GM12878 (cell line): ENCODE measurements at regions not wholly inside any gene's neighbourhood (a gene's known extent, or its start where the extent isn't known, plus 50 kb on each side); places are given as distances from the start of the nearest gene placed in this dataset.

ENCODE experiments used
- CBX3 ChIP-seq: fragments of 200-600 bp; sonication (generic); IDR thresholded peaks from 2 replicates; pipeline ENCODE4 v1.6.1; 2016; ENCODE audit warnings: low read depth, borderline replicate concordance
- CHD4 ChIP-seq: fragments of 200-600 bp; sonication (generic); IDR thresholded peaks from 2 replicates; pipeline ENCODE4 v1.6.1; 2016; ENCODE audit warnings: mild to moderate bottlenecking
- DPF2 ChIP-seq: fragments of 450-650 bp; IDR thresholded peaks from 2 replicates; pipeline ENCODE4 v1.6.1; 2017; ENCODE audit warnings: mild to moderate bottlenecking
- EP300 ChIP-seq, 2 experiments: fragments of 150-350 bp in 1 of 2; IDR thresholded peaks; 2 replicates each; pipeline ENCODE4 v1.6.1; 2011 to 2012; ENCODE audit warnings: low read depth in 2 of 2, low read length in 2 of 2, borderline replicate concordance in 1 of 2, improper control_type of control experiment in 1 of 2, inconsistent platforms in 1 of 2; ENCODE audit not compliant: control insufficient read depth in 1 of 2
- GABPA ChIP-seq: IDR thresholded peaks from 2 replicates; pipeline ENCODE4 v1.6.1; 2014; ENCODE audit warnings: antibody characterized with exemption, low read depth, mild to moderate bottlenecking, inconsistent platforms
- MXI1 ChIP-seq: fragments of 150-350 bp; IDR thresholded peaks from 2 replicates; pipeline ENCODE4 v1.6.1; 2011; ENCODE audit warnings: low read depth, mild to moderate bottlenecking, inconsistent platforms, low read length, improper control_type of control experiment
- POLR2A ChIP-seq: IDR thresholded peaks from 2 replicates; pipeline ENCODE4 v1.6.1; 2011; ENCODE audit warnings: low read depth, mild to moderate bottlenecking, low read length
- SIN3A ChIP-seq: IDR thresholded peaks from 2 replicates; pipeline ENCODE4 v1.6.1; 2012; ENCODE audit warnings: low read depth, low read length, improper control_type of control experiment
- SP1 ChIP-seq: IDR thresholded peaks from one replicate; pipeline ENCODE4 v1.6.1; 2011; ENCODE audit warnings: low read depth, low read length
- TAF1 ChIP-seq: IDR thresholded peaks from 2 replicates; pipeline ENCODE4 v1.6.1; 2011; ENCODE audit warnings: mild to moderate bottlenecking, low read depth, low read length, borderline replicate concordance
- TF ChIP-seq, protein P1 (sequence below): fragments of 450-650 bp; IDR thresholded peaks from 2 replicates; pipeline ENCODE4 v1.6.1; 2017; ENCODE audit warnings: antibody characterized with exemption, mild to moderate bottlenecking, moderate library complexity
- TF ChIP-seq, protein P2 (sequence below), 3 experiments: IDR thresholded peaks in 2 of 3; conservative IDR thresholded peaks in 1 of 3; 2 replicates each; pipeline ENCODE4 v1.5.1; 2011; ENCODE audit warnings: low read depth in 3 of 3, low read length in 3 of 3, mild to moderate bottlenecking in 3 of 3, control low read depth in 2 of 3, moderate library complexity in 2 of 3, inconsistent platforms in 1 of 3, mixed read lengths in 1 of 3; ENCODE audit not compliant: control insufficient read depth in 2 of 3, insufficient read depth in 1 of 3; ENCODE audit errors: extremely low read depth in 1 of 3
- TF ChIP-seq, protein P3 (sequence below): fragments of 450-650 bp; conservative IDR thresholded peaks from 2 replicates; pipeline ENCODE4 v1.6.1; 2017; ENCODE audit warnings: mild to moderate bottlenecking, moderate library complexity
- TF ChIP-seq, protein P4 (sequence below): fragments of 450-650 bp; IDR thresholded peaks from 2 replicates; pipeline ENCODE4 v1.6.1; 2016; ENCODE audit warnings: mild to moderate bottlenecking

- TF ChIP-seq DPF2 = no peak
- TF ChIP-seq, protein P1, sequence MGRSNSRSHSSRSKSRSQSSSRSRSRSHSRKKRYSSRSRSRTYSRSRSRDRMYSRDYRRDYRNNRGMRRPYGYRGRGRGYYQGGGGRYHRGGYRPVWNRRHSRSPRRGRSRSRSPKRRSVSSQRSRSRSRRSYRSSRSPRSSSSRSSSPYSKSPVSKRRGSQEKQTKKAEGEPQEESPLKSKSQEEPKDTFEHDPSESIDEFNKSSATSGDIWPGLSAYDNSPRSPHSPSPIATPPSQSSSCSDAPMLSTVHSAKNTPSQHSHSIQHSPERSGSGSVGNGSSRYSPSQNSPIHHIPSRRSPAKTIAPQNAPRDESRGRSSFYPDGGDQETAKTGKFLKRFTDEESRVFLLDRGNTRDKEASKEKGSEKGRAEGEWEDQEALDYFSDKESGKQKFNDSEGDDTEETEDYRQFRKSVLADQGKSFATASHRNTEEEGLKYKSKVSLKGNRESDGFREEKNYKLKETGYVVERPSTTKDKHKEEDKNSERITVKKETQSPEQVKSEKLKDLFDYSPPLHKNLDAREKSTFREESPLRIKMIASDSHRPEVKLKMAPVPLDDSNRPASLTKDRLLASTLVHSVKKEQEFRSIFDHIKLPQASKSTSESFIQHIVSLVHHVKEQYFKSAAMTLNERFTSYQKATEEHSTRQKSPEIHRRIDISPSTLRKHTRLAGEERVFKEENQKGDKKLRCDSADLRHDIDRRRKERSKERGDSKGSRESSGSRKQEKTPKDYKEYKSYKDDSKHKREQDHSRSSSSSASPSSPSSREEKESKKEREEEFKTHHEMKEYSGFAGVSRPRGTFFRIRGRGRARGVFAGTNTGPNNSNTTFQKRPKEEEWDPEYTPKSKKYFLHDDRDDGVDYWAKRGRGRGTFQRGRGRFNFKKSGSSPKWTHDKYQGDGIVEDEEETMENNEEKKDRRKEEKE = no peak
- TF ChIP-seq EP300 (IDR thresholded peaks at IDR 0.05; ENCODE audit: borderline replicate concordance in 1 of 2, control insufficient read depth in 1 of 2, low read depth in 2 of 2, low read length in 2 of 2) = no peak
- no peak for TF ChIP-seq POLR2A
- TF ChIP-seq, protein P2, sequence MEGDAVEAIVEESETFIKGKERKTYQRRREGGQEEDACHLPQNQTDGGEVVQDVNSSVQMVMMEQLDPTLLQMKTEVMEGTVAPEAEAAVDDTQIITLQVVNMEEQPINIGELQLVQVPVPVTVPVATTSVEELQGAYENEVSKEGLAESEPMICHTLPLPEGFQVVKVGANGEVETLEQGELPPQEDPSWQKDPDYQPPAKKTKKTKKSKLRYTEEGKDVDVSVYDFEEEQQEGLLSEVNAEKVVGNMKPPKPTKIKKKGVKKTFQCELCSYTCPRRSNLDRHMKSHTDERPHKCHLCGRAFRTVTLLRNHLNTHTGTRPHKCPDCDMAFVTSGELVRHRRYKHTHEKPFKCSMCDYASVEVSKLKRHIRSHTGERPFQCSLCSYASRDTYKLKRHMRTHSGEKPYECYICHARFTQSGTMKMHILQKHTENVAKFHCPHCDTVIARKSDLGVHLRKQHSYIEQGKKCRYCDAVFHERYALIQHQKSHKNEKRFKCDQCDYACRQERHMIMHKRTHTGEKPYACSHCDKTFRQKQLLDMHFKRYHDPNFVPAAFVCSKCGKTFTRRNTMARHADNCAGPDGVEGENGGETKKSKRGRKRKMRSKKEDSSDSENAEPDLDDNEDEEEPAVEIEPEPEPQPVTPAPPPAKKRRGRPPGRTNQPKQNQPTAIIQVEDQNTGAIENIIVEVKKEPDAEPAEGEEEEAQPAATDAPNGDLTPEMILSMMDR (IDR thresholded peaks at IDR 0.05 in 2 of 3, conservative IDR thresholded peaks at IDR 0.05 in 1 of 3; ENCODE audit: control insufficient read depth in 2 of 3, extremely low read depth in 1 of 3, insufficient read depth in 1 of 3, low read depth in 3 of 3, low read length in 3 of 3) = no peak
- TF ChIP-seq SIN3A = no peak
- TF ChIP-seq TAF1 = no peak
- TF ChIP-seq, protein P3, sequence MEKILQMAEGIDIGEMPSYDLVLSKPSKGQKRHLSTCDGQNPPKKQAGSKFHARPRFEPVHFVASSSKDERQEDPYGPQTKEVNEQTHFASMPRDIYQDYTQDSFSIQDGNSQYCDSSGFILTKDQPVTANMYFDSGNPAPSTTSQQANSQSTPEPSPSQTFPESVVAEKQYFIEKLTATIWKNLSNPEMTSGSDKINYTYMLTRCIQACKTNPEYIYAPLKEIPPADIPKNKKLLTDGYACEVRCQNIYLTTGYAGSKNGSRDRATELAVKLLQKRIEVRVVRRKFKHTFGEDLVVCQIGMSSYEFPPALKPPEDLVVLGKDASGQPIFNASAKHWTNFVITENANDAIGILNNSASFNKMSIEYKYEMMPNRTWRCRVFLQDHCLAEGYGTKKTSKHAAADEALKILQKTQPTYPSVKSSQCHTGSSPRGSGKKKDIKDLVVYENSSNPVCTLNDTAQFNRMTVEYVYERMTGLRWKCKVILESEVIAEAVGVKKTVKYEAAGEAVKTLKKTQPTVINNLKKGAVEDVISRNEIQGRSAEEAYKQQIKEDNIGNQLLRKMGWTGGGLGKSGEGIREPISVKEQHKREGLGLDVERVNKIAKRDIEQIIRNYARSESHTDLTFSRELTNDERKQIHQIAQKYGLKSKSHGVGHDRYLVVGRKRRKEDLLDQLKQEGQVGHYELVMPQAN = no peak
- TF ChIP-seq, protein P4, sequence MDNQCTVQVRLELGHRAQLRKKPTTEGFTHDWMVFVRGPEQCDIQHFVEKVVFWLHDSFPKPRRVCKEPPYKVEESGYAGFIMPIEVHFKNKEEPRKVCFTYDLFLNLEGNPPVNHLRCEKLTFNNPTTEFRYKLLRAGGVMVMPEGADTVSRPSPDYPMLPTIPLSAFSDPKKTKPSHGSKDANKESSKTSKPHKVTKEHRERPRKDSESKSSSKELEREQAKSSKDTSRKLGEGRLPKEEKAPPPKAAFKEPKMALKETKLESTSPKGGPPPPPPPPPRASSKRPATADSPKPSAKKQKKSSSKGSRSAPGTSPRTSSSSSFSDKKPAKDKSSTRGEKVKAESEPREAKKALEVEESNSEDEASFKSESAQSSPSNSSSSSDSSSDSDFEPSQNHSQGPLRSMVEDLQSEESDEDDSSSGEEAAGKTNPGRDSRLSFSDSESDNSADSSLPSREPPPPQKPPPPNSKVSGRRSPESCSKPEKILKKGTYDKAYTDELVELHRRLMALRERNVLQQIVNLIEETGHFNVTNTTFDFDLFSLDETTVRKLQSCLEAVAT = no peak
- TF ChIP-seq CHD4 = no peak
- no peak for TF ChIP-seq SP1
- no peak for TF ChIP-seq MXI1
- TF ChIP-seq GABPA = no peak
- no peak for TF ChIP-seq CBX3
Observed at GRCh38 chr2:199147216-199147615, 310.5 kb downstream of the SATB2 start.
